CD4-positive, alpha-beta T cell treated with Interferon gamma for 1 hour (primary cell): ENCODE measurements at regions not wholly inside any gene's neighbourhood (a gene's known extent, or its start where the extent isn't known, plus 50 kb on each side); places are given as distances from the start of the nearest gene placed in this dataset.
A peak's percentile ranks its signal among the peaks of the same experiment; 100 is the strongest.

Source experiments
- DNase-seq: peaks from one replicate; pipeline ENCODE4 v3.0.0-alpha.2; 2020

GRCh38 chr2:21254170-21254965 lies 130.6 kb downstream of the TDRD15 start:
- DNase-seq = no peak

DNA sequence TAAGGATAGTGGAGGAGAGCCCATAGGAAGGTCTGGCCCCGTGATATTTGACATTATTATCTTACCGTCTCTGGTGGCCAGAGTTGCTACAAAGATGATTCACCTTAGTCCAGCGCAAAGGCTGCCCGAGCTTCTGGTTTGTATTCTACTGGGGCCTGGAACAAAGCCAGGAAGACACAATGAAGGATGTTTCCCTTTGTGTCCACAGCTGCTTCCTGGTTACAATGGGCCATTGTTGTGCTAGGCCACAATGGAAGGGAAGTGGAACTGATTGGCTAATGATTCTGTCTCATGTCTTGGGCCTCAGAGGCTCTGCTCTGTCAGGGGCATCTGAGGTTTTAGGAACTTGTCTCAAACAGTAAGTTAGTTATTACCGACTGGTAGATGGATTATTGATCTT lies 132.2 kb downstream of the TDRD15 start:
- DNase-seq = peak; percentile 62

GRCh38 chr2:21257621-21258020 lies 133.9 kb downstream of the TDRD15 start:
- DNase-seq = no peak

- no peak for DNase-seq
Observed at GRCh38 chr2:21258082-21258481, 134.3 kb downstream of the TDRD15 start.

DNA sequence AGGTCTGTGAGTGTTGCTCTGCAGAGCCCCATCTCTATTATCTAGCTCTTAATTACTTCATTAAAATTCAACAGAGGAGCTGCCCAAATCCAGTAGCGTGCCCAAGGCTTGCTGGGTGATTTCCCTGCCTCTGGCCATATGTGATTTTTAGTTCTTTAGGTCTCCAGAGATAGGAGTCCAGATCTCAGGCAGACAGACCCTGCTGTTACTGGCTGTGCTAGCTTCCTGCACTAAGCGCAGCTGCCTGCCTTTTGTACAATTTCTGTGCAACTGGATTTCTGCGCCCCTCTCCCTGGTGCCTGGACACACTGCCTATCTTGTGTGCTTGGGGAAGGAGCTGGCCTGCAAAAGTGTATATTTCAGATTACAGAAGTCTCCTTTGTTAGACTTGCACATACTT lies 136.5 kb downstream of the TDRD15 start:
- no peak for DNase-seq

DNA sequence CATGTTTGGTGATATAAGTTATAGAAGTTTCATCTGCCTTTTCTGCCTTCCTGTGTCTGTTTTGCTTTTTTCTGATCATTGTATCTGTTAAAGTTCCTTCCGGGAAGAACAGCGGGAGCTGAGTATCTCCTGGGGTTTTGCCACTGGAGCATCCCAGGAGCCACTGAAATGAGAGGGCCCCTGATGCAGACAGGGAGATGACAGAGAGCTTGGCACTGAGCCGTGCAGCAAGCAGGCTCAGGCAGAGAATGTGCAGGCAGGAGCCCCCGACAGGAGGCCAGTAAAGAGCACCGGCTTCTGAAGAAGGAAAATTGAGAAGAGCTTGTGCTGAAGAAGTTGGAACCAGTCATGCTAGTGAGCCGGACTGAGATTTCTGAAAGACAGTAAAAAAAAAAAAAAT lies 137.8 kb downstream of the TDRD15 start:
- no peak for DNase-seq

GRCh38 chr2:21262426-21262940 lies 138.7 kb downstream of the TDRD15 start:
- no peak for DNase-seq

GRCh38 chr2:21263622-21264021 lies 139.9 kb downstream of the TDRD15 start:
- DNase-seq = no peak

GRCh38 chr2:21265752-21266151 lies 142.0 kb downstream of the TDRD15 start:
- no peak for DNase-seq

- DNase-seq = no peak
Observed at GRCh38 chr2:21267232-21267835, 143.6 kb downstream of the TDRD15 start.

GRCh38 chr2:21268197-21268877 lies 144.6 kb downstream of the TDRD15 start:
- DNase-seq = no peak

GRCh38 chr2:21268878-21269224 lies 145.1 kb downstream of the TDRD15 start:
- no peak for DNase-seq

DNA sequence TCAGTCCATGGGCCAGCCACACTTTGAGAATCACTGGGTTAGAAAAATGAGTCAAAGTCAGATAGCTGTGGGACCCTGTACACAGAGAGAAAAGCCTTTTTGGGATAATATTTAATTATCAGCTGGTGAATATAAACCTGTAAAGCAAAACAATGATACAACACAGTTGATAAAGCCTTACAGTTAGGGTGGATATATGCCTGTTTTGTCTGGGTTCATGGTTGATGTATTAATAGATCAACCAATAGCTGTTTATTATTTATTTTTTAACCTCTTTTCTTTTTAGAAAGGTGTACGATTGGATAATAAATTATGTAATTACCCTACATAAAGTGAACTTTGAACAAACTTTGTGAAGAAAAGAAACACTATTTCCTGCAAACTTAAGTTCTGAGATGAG lies 145.6 kb downstream of the TDRD15 start:
- DNase-seq = no peak

DNA sequence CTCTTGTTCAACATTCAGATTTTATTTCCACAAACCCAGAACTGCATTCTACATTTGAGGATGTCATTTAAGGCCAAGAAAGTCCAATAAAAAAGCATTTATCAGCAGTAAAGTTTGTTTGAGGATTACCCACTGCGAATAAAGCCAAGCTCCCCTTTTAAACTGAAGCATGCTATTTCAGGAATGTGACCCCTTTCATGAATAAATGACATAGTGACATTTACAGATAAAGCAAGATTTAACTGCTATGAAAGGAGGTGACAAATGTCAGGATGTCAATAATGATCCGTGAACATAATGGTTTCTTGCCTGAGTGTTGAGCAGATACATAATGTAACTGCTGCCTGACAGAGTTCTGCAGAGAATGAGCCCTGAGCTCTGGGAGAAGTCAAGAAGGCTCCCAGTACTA lies 146.3 kb downstream of the TDRD15 start:
- DNase-seq = no peak

- no peak for DNase-seq
Observed at GRCh38 chr2:21270708-21271122, 146.9 kb downstream of the TDRD15 start.

GRCh38 chr2:21276163-21276562 lies 152.4 kb downstream of the TDRD15 start:
- DNase-seq = no peak

DNA sequence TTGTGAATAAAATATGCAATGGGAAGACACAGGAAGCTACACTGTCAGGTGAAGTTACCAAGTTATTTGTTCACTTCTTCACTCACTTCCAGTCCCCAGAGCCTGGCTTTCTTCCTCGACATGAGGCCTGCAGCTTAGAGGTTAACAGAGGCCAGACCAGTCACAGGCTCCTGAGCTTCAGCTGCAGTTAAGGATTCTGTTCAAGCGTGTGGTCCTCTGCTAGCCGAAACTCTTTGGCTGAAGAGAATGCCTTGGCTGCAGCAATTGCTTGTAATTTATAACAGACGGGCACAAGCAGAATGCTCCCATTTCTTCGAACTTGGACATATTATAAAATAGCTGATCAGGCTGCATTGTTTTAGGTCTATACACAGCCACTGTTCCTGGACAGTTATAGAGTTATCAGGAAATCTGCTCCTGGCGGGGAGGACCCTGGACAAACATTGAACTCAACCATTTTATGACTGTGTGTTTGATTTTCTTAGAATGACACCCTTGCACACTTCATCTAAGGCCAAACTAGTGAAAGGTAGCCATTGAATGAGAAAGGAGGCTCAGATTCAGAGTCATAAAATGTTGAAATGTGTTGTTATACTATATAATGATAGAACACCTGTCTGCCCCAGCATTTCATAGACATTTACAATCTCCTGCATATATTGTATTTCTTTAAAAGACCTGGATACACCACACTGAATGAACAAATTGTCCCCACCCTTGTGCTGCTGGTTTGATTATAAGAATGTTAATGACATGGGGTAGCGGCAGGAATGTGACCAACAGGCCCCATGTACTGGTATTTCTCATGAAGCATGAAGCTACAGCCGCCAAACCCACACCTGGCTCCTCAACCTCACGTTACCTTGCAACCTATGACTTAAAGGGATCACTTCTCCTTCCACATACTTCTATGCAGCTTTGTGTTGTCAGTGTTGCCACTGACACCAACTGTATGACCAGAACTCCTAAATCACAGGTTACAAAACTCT lies 153.6 kb downstream of the TDRD15 start:
- DNase-seq = no peak

DNA sequence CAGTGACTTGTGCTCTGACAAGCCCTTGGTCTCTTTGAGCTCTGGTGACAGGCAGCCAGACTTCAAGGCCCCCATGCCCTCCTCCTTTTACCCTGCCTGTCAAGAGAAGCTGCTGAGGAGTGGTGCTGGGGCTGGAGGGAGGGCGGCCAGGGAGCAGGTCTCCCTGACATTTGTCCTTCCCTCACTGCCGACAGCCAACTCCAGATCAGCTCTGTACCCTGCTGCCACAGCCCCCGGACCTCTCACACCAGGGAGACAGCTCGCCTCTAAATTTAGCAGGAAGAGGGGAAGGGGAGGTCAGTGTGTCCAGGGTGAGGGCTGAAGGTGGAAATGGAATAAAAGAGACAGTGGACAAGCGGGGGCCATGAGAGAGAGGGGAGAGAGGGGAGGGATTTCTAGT lies 155.8 kb downstream of the TDRD15 start:
- DNase-seq = no peak

GRCh38 chr2:21280793-21281192 lies 157.0 kb downstream of the TDRD15 start:
- DNase-seq = no peak

- DNase-seq = no peak
Observed at GRCh38 chr2:21281384-21281783, 157.6 kb downstream of the TDRD15 start.

GRCh38 chr2:21281791-21282514 lies 158.2 kb downstream of the TDRD15 start:
- DNase-seq = no peak

DNA sequence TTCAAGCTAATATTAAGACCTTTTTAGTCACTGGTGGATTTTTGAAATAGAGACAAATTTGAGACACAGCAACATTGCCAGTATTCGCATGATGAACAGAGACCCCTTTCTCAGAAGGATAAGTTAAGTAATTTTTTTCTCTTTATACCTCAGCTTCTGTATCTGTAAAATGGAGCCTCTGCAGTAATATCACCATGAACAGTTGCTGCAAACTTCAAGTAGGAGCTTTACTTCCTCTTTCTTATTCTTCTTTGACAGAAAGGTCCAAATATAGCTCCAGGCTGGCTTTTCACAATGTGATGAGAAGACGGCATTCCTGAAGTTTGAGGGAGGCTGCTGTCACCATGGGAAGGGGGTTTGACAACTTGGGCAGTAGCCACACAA lies 158.7 kb downstream of the TDRD15 start:
- no peak for DNase-seq
